NCI-H1105 treated with DMSO at 0.1 percent for 48 hours (cell line): ENCODE measurements at regions not wholly inside any gene's neighbourhood (a gene's known extent, or its start where the extent isn't known, plus 50 kb on each side); places are given as distances from the start of the nearest gene placed in this dataset.

Experiments
- DNase-seq: peaks from one replicate; lab custom pipeline; 2025; lab: John Stamatoyannopoulos, UW

- no peak for DNase-seq
Observed at GRCh38 chr10:43778571-43778970, 129.9 kb upstream of the ZNF32 start.

GRCh38 chr10:43775384-43775783 is 126.7 kb upstream of the ZNF32 start:
- DNase-seq = no peak

GRCh38 chr10:43774234-43774769 is 125.6 kb upstream of the ZNF32 start:
- no peak for DNase-seq

- DNase-seq = no peak
Observed at GRCh38 chr10:43773736-43774135, 125.1 kb upstream of the ZNF32 start.

GRCh38 chr10:43772171-43772570 is 123.5 kb upstream of the ZNF32 start:
- no peak for DNase-seq

- no peak for DNase-seq
Observed at GRCh38 chr10:43771675-43772074, 123.0 kb upstream of the ZNF32 start.

GRCh38 chr10:43765516-43765915 is 116.8 kb upstream of the ZNF32 start:
- no peak for DNase-seq

- no peak for DNase-seq
Observed at GRCh38 chr10:43763846-43764245, 115.2 kb upstream of the ZNF32 start.

- no peak for DNase-seq
Observed at GRCh38 chr10:43760514-43760913, 111.8 kb upstream of the ZNF32 start.

GRCh38 chr10:43759216-43759615 is 110.5 kb upstream of the ZNF32 start:
- no peak for DNase-seq

- DNase-seq = no peak
Observed at GRCh38 chr10:43756341-43756740, 107.7 kb upstream of the ZNF32 start.

GRCh38 chr10:43754569-43755260 is 106.0 kb upstream of the ZNF32 start:
- DNase-seq = no peak

GRCh38 chr10:43753397-43754061 is 104.8 kb upstream of the ZNF32 start:
- no peak for DNase-seq

GRCh38 chr10:43752682-43753081 is 104.0 kb upstream of the ZNF32 start:
- no peak for DNase-seq

- DNase-seq = no peak
Observed at GRCh38 chr10:43751646-43752045, 103.0 kb upstream of the ZNF32 start.

- DNase-seq = no peak
Observed at GRCh38 chr10:43749940-43750552, 101.4 kb upstream of the ZNF32 start.

- no peak for DNase-seq
Observed at GRCh38 chr10:43749145-43749576, 100.5 kb upstream of the ZNF32 start.

GRCh38 chr10:43748560-43748959 is 99.9 kb upstream of the ZNF32 start:
- no peak for DNase-seq

- no peak for DNase-seq
Observed at GRCh38 chr10:43746906-43747305, 98.2 kb upstream of the ZNF32 start.

GRCh38 chr10:43739161-43739560 is 90.5 kb upstream of the ZNF32 start:
- no peak for DNase-seq

GRCh38 chr10:43737003-43737402 is 88.3 kb upstream of the ZNF32 start:
- DNase-seq = no peak

- DNase-seq = no peak
Observed at GRCh38 chr10:43735907-43736306, 87.2 kb upstream of the ZNF32 start.

- no peak for DNase-seq
Observed at GRCh38 chr10:43734716-43735115, 86.0 kb upstream of the ZNF32 start.
